Neural cell (in vitro differentiated cells): ENCODE measurements at regions not wholly inside any gene's neighbourhood (a gene's known extent, or its start where the extent isn't known, plus 50 kb on each side); places are given as distances from the start of the nearest gene placed in this dataset.

ENCODE experiments used
- H2AFZ ChIP-seq: fragments of 200-600, 300-800 bp; sonication (generic), shearing (Covaris generic); 2 replicates; pipeline ENCODE4 v1.6.0; 2014; ENCODE audit warnings: low read depth, mild to moderate bottlenecking, antibody characterized with exemption, low read length, moderate library complexity
- H3F3A ChIP-seq: fragments of 200-600 bp; shearing (Covaris generic); 2 replicates; pipeline ENCODE4 v1.6.1; 2016; ENCODE audit warnings: mild to moderate bottlenecking, moderate library complexity, mixed read lengths, antibody characterized with exemption, low read length; ENCODE audit not compliant: insufficient read depth, poor library complexity, severe bottlenecking
- H3K27ac ChIP-seq: fragments of 200-600, 300-800 bp; sonication (generic), shearing (Covaris generic); 2 replicates; pipeline ENCODE4 v1.5.1; 2014; ENCODE audit warnings: mild to moderate bottlenecking, low read length, moderate library complexity
- H3K27me3 ChIP-seq: fragments of 300-800, 200-600 bp; sonication (generic), shearing (Covaris generic); 2 replicates; pipeline ENCODE4 v1.6.0; 2014; ENCODE audit warnings: mild to moderate bottlenecking, low read depth, low read length, moderate library complexity; ENCODE audit not compliant: insufficient read depth
- H3K36me3 ChIP-seq: fragments of 300-800, 200-600 bp; sonication (generic), shearing (Covaris generic); 2 replicates; pipeline ENCODE4 v1.5.1; 2014; ENCODE audit warnings: mild to moderate bottlenecking, antibody characterized with exemption, low read length, moderate library complexity; ENCODE audit not compliant: insufficient read depth
- H3K4me2 ChIP-seq: fragments of 300-800, 200-600 bp; sonication (generic), shearing (Covaris generic); 2 replicates; pipeline ENCODE4 v1.6.0; 2014; ENCODE audit warnings: mild to moderate bottlenecking, low read length
- H3K4me3 ChIP-seq: fragments of 300-800, 200-600 bp; sonication (generic), shearing (Covaris generic); 2 replicates; pipeline ENCODE4 v1.5.1; 2014; ENCODE audit warnings: mild to moderate bottlenecking, low read length, moderate library complexity
- H3K79me2 ChIP-seq: fragments of 200-600 bp; shearing (Covaris generic); replicated peaks from 2 replicates; pipeline ENCODE4 v1.6.0; 2014; ENCODE audit warnings: mild to moderate bottlenecking, low read length, moderate library complexity; ENCODE audit not compliant: insufficient read depth
- H3K9ac ChIP-seq: fragments of 300-800, 200-600 bp; sonication (generic), shearing (Covaris generic); 2 replicates; pipeline ENCODE4 v1.6.1; 2016; ENCODE audit warnings: mild to moderate bottlenecking, low read length, mixed read lengths
- H3K9me2 ChIP-seq: fragments of 200-600 bp; shearing (Covaris generic); 2 replicates; pipeline ENCODE4 v1.6.1; 2016; ENCODE audit warnings: mild to moderate bottlenecking, low read length, mixed read lengths; ENCODE audit not compliant: insufficient read depth
- H3K9me3 ChIP-seq: fragments of 200-600, 300-800 bp; sonication (generic), shearing (Covaris generic); 2 replicates; pipeline ENCODE4 v1.6.1; 2016; ENCODE audit warnings: mild to moderate bottlenecking, mixed run types, low read length, moderate library complexity, mixed read lengths
- H4K20me1 ChIP-seq: fragments of 200-600 bp; shearing (Covaris generic); 2 replicates; pipeline ENCODE4 v1.6.1; 2016; ENCODE audit warnings: mild to moderate bottlenecking, mixed run types; ENCODE audit not compliant: insufficient read depth
- EP300 ChIP-seq: fragments of 450-650 bp; conservative IDR thresholded peaks from 2 replicates; pipeline ENCODE4 v1.6.1; 2014; ENCODE audit warnings: antibody characterized with exemption, mild to moderate bottlenecking, moderate library complexity; ENCODE audit not compliant: poor library complexity, severe bottlenecking
- EZH2 ChIP-seq: fragments of 200-600, 300-800 bp; shearing (Covaris generic), sonication (generic); IDR thresholded peaks from 2 replicates; pipeline ENCODE4 v1.6.1; 2014; ENCODE audit warnings: antibody characterized with exemption, low read length, borderline replicate concordance, mild to moderate bottlenecking; ENCODE audit not compliant: insufficient read depth, poor library complexity, severe bottlenecking
- MXI1 ChIP-seq: fragments of 450-650 bp; conservative IDR thresholded peaks from 2 replicates; pipeline ENCODE4 v1.6.1; 2014; ENCODE audit warnings: antibody characterized with exemption, mild to moderate bottlenecking; ENCODE audit not compliant: poor library complexity, severe bottlenecking
- POLR2AphosphoS5 ChIP-seq: IDR thresholded peaks from 2 replicates; pipeline ENCODE4 v1.6.1; 2012
- RAD21 ChIP-seq: fragments of 450-650 bp; conservative IDR thresholded peaks from 2 replicates; pipeline ENCODE4 v1.6.1; 2014; ENCODE audit warnings: antibody characterized with exemption, mild to moderate bottlenecking, moderate library complexity
- SMC3 ChIP-seq: fragments of 450-650 bp; conservative IDR thresholded peaks from 2 replicates; pipeline ENCODE4 v1.6.1; 2014; ENCODE audit warnings: antibody characterized with exemption, mild to moderate bottlenecking, moderate library complexity; ENCODE audit not compliant: poor library complexity
- TAF1 ChIP-seq: IDR thresholded peaks from 2 replicates; pipeline ENCODE4 v1.6.1; 2012; ENCODE audit warnings: low read depth
- TF ChIP-seq, protein P1 (sequence below): IDR thresholded peaks from 2 replicates; pipeline ENCODE4 v1.6.1; 2012; ENCODE audit warnings: borderline replicate concordance
- TF ChIP-seq, protein P2 (sequence below): fragments of 450-650 bp; IDR thresholded peaks from 2 replicates; pipeline ENCODE4 v1.5.1; 2014; ENCODE audit warnings: antibody characterized with exemption, mild to moderate bottlenecking, moderate library complexity; ENCODE audit not compliant: poor library complexity, severe bottlenecking

DNA sequence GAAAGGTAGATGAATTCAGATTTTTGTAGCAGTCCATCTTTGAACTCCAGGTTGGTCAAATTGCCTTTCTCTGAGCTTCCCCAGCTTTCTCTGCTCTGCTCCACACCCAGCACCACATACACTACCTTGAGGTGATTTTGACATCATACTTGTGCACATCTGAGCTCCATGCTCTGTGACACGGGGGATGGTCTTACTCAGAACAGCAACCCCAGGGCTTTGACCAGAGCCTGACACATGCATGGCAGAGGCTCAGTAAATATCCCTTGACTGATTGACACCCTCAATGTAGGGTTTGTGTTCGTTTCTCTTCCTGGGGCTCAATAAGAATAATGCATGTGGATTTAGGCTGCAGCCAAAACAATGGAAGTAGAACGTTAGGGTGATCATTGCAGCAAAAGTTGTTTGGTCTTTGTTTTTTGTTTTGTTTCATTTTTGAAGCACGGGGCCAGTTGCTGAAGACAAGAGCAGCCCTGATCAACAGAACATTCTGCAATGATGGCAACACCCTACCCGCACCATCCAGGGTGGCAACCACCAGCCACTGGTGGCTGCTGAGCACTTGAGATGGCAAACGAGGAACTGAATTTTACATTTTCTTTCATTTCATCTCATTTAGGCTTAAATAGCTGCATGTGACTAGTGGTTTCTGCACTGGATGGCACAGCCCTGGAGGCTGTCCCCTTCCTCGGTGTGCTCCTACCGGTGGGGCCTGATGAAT is 224.8 kb upstream of the TNRC6C start:
- Histone ChIP-seq H3K4me3 (no peak overlapping the region), H3K9ac (no peak overlapping the region), H3K27ac (no peak overlapping the region), H3K4me2 (no peak overlapping the region), H2AFZ (no peak overlapping the region), H3K36me3 (no peaks in the 10 kb centered on the region), H3K9me3 (peaks cover 3% of the 10 kb centered on the region), H3K9me2 (no peaks in the 10 kb centered on the region), H3F3A (no peaks in the 10 kb centered on the region), H3K79me2 (no peaks in the 10 kb centered on the region), H3K27me3 (no peaks in the 10 kb centered on the region), H4K20me1 (no peaks in the 10 kb centered on the region)
- no peak for TF ChIP-seq EP300
- no peak for TF ChIP-seq RAD21
- no peak for TF ChIP-seq TAF1
- TF ChIP-seq POLR2AphosphoS5, result no peak
- TF ChIP-seq SMC3, result no peak
- TF ChIP-seq, protein P1, sequence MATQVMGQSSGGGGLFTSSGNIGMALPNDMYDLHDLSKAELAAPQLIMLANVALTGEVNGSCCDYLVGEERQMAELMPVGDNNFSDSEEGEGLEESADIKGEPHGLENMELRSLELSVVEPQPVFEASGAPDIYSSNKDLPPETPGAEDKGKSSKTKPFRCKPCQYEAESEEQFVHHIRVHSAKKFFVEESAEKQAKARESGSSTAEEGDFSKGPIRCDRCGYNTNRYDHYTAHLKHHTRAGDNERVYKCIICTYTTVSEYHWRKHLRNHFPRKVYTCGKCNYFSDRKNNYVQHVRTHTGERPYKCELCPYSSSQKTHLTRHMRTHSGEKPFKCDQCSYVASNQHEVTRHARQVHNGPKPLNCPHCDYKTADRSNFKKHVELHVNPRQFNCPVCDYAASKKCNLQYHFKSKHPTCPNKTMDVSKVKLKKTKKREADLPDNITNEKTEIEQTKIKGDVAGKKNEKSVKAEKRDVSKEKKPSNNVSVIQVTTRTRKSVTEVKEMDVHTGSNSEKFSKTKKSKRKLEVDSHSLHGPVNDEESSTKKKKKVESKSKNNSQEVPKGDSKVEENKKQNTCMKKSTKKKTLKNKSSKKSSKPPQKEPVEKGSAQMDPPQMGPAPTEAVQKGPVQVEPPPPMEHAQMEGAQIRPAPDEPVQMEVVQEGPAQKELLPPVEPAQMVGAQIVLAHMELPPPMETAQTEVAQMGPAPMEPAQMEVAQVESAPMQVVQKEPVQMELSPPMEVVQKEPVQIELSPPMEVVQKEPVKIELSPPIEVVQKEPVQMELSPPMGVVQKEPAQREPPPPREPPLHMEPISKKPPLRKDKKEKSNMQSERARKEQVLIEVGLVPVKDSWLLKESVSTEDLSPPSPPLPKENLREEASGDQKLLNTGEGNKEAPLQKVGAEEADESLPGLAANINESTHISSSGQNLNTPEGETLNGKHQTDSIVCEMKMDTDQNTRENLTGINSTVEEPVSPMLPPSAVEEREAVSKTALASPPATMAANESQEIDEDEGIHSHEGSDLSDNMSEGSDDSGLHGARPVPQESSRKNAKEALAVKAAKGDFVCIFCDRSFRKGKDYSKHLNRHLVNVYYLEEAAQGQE, result no peak
- TF ChIP-seq EZH2, result no peak
- no peak for TF ChIP-seq MXI1
- TF ChIP-seq, protein P2, sequence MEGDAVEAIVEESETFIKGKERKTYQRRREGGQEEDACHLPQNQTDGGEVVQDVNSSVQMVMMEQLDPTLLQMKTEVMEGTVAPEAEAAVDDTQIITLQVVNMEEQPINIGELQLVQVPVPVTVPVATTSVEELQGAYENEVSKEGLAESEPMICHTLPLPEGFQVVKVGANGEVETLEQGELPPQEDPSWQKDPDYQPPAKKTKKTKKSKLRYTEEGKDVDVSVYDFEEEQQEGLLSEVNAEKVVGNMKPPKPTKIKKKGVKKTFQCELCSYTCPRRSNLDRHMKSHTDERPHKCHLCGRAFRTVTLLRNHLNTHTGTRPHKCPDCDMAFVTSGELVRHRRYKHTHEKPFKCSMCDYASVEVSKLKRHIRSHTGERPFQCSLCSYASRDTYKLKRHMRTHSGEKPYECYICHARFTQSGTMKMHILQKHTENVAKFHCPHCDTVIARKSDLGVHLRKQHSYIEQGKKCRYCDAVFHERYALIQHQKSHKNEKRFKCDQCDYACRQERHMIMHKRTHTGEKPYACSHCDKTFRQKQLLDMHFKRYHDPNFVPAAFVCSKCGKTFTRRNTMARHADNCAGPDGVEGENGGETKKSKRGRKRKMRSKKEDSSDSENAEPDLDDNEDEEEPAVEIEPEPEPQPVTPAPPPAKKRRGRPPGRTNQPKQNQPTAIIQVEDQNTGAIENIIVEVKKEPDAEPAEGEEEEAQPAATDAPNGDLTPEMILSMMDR, result no peak

GRCh38 chr17:77734371-77735080 is 224.0 kb upstream of the TNRC6C start:
- no peak overlapping the region for H3K27ac ChIP-seq
- no peak overlapping the region for H3K9ac ChIP-seq
- no peak overlapping the region for H2AFZ ChIP-seq
- no peaks in the 10 kb centered on the region for H3F3A ChIP-seq
- H3K36me3 ChIP-seq, result no peaks in the 10 kb centered on the region
- no peak overlapping the region for H3K4me2 ChIP-seq
- H3K9me3 ChIP-seq, result peaks cover 3% of the 10 kb centered on the region
- no peaks in the 10 kb centered on the region for H3K27me3 ChIP-seq
- H3K9me2 ChIP-seq, result no peaks in the 10 kb centered on the region
- TF ChIP-seq EZH2, result no peak
- no peak overlapping the region for H3K4me3 ChIP-seq
- no peaks in the 10 kb centered on the region for H3K79me2 ChIP-seq
- H4K20me1 ChIP-seq, result no peaks in the 10 kb centered on the region
